Glutamatergic neuron (in vitro differentiated cells): ENCODE measurements at regions not wholly inside any gene's neighbourhood (a gene's known extent, or its start where the extent isn't known, plus 50 kb on each side); places are given as distances from the start of the nearest gene placed in this dataset.

Experiments used
- DNase-seq: peaks from one replicate; pipeline ENCODE4 v3.0.0; 2022
- H3K27ac Mint-ChIP-seq: one replicate; pipeline ENCODE4 v1.8.0; 2020; ENCODE audit warnings: mild to moderate bottlenecking, mixed read lengths, inconsistent platforms; ENCODE audit not compliant: unreplicated experiment
- H3K27me3 Mint-ChIP-seq: one replicate; pipeline ENCODE4 v1.8.0; 2020; ENCODE audit warnings: mild to moderate bottlenecking, moderate library complexity, mixed read lengths, inconsistent platforms; ENCODE audit not compliant: unreplicated experiment
- H3K36me3 Mint-ChIP-seq: one replicate; pipeline ENCODE4 v1.8.0; 2020; ENCODE audit warnings: mild to moderate bottlenecking, mixed read lengths, inconsistent platforms; ENCODE audit not compliant: unreplicated experiment
- H3K4me1 Mint-ChIP-seq: one replicate; pipeline ENCODE4 v1.8.0; 2020; ENCODE audit warnings: mild to moderate bottlenecking, low read depth, mixed read lengths, inconsistent platforms; ENCODE audit not compliant: unreplicated experiment
- H3K4me3 Mint-ChIP-seq: one replicate; pipeline ENCODE4 v1.8.0; 2020; ENCODE audit warnings: mild to moderate bottlenecking, mixed read lengths, inconsistent platforms; ENCODE audit not compliant: unreplicated experiment
- H3K9me3 Mint-ChIP-seq: one replicate; pipeline ENCODE4 v1.8.0; 2020; ENCODE audit warnings: mild to moderate bottlenecking, moderate library complexity, mixed read lengths, inconsistent platforms; ENCODE audit not compliant: unreplicated experiment
- TF ChIP-seq, protein P1 (sequence below): fragments of 200-600 bp; sonication (generic); IDR thresholded peaks from one replicate; pipeline ENCODE4 v1.5.0; 2021; ENCODE audit not compliant: partially characterized antibody, unreplicated experiment

DNA sequence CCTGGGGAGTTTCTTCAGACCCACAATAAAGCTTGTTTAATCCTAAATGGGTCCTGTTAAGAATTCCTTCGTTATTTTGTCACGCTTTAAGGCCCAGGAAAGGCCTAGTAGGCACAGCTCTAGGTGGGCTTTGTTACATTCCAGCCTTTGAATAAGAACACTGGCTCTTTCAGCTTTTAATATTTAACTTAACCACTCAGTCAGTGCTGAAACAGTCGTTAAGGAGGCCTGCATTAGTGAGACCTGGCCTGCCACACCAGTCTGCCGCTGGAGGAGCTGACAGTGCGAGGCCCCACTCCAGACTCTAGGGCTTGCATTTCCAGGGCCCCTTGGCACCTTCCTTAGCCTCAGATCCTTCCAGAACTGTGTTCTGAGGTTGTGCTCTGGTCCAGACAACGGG is 351.4 kb downstream of the GLRX3 start:
- H3K36me3 Mint-ChIP-seq = no peaks in the 10 kb centered on the region
- peaks cover 7% of the 10 kb centered on the region for H3K4me1 Mint-ChIP-seq

DNA sequence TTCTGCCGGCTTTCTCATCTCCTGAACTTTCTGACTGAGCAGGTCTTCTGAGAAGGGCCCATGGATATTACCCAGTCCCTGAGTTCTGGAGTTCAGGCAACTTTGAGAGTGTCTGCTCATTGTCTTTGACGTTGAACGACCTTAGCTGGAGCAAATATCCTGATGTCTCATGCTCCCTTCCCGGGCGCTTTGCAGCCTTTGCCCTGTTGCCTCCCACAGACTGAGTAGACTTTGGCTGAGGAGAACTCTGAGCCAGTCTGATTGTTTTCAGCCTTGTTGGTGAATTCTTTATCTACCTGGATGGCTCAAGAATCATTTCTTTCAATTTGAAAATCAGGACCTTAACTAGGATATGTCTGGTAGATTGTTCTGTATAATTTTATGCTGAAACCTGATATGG is 353.7 kb downstream of the GLRX3 start:
- Mint-ChIP-seq H3K4me3 (no peak overlapping the region), H3K27ac (no peak overlapping the region), H3K27me3 (peaks cover 2% of the 10 kb centered on the region), H3K9me3 (peaks cover 5% of the 10 kb centered on the region), H3K36me3 (no peaks in the 10 kb centered on the region), H3K4me1 (peaks cover 11% of the 10 kb centered on the region)
- DNase-seq = no peak
- TF ChIP-seq, protein P1, sequence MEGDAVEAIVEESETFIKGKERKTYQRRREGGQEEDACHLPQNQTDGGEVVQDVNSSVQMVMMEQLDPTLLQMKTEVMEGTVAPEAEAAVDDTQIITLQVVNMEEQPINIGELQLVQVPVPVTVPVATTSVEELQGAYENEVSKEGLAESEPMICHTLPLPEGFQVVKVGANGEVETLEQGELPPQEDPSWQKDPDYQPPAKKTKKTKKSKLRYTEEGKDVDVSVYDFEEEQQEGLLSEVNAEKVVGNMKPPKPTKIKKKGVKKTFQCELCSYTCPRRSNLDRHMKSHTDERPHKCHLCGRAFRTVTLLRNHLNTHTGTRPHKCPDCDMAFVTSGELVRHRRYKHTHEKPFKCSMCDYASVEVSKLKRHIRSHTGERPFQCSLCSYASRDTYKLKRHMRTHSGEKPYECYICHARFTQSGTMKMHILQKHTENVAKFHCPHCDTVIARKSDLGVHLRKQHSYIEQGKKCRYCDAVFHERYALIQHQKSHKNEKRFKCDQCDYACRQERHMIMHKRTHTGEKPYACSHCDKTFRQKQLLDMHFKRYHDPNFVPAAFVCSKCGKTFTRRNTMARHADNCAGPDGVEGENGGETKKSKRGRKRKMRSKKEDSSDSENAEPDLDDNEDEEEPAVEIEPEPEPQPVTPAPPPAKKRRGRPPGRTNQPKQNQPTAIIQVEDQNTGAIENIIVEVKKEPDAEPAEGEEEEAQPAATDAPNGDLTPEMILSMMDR = no peak

More for the DNA sequence above, 351.4 kb downstream of the GLRX3 start:
- Mint-ChIP-seq H3K27ac (no peak overlapping the region), H3K27me3 (peaks cover under 1% of the 10 kb centered on the region), H3K9me3 (peaks cover 4% of the 10 kb centered on the region), H3K4me3 (no peak overlapping the region)
- TF ChIP-seq, protein P1 = no peak
- no peak for DNase-seq

DNA sequence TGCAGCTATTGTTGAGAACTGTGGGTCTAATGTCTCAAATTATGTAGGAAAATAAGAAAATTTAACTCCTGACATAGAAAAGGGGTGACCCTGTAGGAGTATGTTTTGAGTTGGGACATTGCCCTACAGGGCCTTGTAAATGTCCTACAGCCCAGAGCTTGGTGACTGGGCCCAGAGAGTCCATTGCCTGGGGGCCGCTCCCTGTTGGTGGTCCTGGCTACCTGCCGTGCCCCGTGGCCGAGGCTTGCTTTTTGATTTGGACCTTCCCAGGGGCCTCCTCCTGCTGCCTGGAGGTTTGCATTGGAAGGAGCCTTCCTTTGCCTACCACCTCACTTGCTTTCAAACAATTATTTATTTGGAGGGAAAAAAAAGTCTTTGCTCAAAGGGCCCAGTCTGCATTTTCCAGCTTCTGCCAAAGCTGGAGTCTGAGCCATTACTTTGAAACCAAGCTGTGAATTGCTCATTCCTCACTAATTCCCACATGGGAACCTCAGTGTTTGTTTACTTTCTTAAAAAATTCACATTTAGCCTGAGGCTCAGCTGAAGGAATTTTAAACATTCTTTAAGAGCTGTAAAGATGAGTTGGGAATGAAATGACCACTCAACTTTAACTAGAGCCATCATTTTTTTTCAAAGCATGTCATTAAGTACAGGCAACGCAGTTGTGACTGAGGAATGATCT is 355.0 kb downstream of the GLRX3 start:
- no peak for DNase-seq
- Mint-ChIP-seq H3K27ac (no peak overlapping the region), H3K36me3 (no peaks in the 10 kb centered on the region), H3K9me3 (peaks cover 5% of the 10 kb centered on the region), H3K4me1 (peaks cover 11% of the 10 kb centered on the region), H3K4me3 (no peak overlapping the region), H3K27me3 (peaks cover 2% of the 10 kb centered on the region)
- TF ChIP-seq, protein P1 = no peak

DNA sequence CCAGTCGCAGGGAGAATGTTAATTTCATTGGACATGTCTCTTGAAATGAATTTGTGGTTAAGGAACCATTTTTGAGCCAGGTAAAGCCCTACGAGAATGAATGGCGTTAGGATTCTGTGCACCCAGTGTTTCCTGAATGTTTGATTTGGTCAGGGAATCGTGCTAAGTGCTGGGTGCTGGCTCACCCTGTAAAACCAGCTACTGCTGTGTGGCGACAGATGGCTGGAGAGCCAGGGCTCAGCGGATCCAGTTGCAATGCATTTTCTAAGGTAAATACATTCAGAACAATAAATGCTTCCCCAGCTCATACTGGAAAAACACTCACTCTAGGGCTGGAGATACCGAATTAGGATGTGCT is 355.5 kb downstream of the GLRX3 start:
- Mint-ChIP-seq H3K9me3 (peaks cover 3% of the 10 kb centered on the region), H3K36me3 (no peaks in the 10 kb centered on the region), H3K27ac (no peak overlapping the region), H3K27me3 (peaks cover 2% of the 10 kb centered on the region), H3K4me1 (peaks cover 11% of the 10 kb centered on the region), H3K4me3 (no peak overlapping the region)
- TF ChIP-seq, protein P1 = no peak
- DNase-seq = no peak

DNA sequence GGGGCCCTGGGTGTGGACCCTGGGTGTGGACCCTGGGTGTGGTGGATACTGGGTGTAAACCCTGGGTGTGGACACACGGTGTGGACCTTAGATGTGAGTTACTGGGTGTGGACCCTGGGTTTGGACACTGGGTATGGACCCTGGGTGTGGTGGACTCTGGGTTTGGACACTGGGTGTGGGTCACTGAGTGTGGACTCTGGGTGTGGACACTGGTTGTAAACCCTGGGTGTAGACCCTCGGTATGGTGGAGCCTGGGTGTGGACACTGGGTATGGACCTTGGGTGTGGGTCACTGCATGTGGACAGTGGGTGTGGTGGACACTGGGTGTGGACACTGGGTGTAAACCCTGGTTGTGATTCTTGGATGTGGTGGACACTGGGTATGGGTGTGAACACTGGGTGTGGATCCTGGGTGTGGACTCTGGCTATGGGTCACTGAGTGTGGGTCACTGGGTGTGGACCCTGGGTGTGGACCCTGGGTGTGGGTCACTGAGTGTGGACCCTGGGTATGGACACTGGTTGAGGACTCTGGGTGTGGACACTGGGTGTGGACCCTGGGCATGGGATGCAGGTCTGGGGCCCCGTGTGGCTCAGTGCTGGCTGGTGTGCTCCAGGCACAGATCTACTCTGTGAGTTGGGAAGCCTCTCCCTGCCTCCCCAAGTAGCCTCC is 356.2 kb downstream of the GLRX3 start:
- peaks cover 11% of the 10 kb centered on the region for H3K4me1 Mint-ChIP-seq
- peaks cover 5% of the 10 kb centered on the region for H3K27me3 Mint-ChIP-seq
- TF ChIP-seq, protein P1 = no peak
- no peak overlapping the region for H3K27ac Mint-ChIP-seq
- DNase-seq = no peak
- peaks cover 3% of the 10 kb centered on the region for H3K9me3 Mint-ChIP-seq
- no peaks in the 10 kb centered on the region for H3K36me3 Mint-ChIP-seq
- no peak overlapping the region for H3K4me3 Mint-ChIP-seq
